ENCODE measurements at regions not wholly inside any gene's neighbourhood (a gene's known extent, or its start where the extent isn't known, plus 50 kb on each side); places are given as distances from the start of the nearest gene placed in this dataset.

DNA sequence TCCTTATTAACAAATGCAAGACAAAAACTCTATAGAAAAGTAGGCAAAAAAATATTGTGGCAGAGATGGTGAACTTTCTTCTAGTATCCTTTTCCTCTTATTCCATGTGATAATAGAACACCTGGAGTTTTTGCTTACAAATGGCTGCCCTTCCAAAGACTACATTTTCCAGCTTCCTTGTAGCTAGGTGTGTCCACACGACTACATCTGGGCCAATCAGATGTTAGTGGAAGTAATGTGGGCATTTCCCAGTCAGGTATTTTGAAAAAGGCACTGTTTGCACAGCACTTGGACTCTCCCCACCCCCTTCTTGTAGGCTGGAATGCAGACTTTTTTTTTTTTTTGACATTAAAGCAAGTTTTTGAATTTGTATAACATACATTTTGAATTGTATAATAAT lies 105.5 kb upstream of the TBX20 start:
- TF ChIP-seq, protein P1, sequence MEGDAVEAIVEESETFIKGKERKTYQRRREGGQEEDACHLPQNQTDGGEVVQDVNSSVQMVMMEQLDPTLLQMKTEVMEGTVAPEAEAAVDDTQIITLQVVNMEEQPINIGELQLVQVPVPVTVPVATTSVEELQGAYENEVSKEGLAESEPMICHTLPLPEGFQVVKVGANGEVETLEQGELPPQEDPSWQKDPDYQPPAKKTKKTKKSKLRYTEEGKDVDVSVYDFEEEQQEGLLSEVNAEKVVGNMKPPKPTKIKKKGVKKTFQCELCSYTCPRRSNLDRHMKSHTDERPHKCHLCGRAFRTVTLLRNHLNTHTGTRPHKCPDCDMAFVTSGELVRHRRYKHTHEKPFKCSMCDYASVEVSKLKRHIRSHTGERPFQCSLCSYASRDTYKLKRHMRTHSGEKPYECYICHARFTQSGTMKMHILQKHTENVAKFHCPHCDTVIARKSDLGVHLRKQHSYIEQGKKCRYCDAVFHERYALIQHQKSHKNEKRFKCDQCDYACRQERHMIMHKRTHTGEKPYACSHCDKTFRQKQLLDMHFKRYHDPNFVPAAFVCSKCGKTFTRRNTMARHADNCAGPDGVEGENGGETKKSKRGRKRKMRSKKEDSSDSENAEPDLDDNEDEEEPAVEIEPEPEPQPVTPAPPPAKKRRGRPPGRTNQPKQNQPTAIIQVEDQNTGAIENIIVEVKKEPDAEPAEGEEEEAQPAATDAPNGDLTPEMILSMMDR (IDR thresholded peaks at IDR 0.05) = no peak
- TF ChIP-seq POLR2A (IDR thresholded peaks at IDR 0.05) = no peak
